GM12864 (cell line): ENCODE measurements at regions not wholly inside any gene's neighbourhood (a gene's known extent, or its start where the extent isn't known, plus 50 kb on each side); places are given as distances from the start of the nearest gene placed in this dataset.

Experiments used
- DNase-seq: peaks from one replicate; pipeline ENCODE4 v3.0.0-alpha.2; 2011; ENCODE audit warnings: low read depth
- H3K4me3 ChIP-seq: 2 replicates; pipeline ENCODE4 v1.5.1; 2011; ENCODE audit warnings: mild to moderate bottlenecking, low read depth, low read length, control low read depth
- CTCF ChIP-seq: IDR thresholded peaks from 2 replicates; pipeline ENCODE4 v1.5.1; 2011; ENCODE audit warnings: low read depth, mild to moderate bottlenecking, moderate library complexity, low read length, control low read depth, inconsistent platforms; ENCODE audit errors: missing control alignments

- no peak for DNase-seq
- H3K4me3 ChIP-seq, result no peak overlapping the region
- TF ChIP-seq CTCF, result no peak
Measured at GRCh38 chr4:54359919-54360650, 131.0 kb downstream of the PDGFRA start.

GRCh38 chr4:54363037-54363436, 133.9 kb downstream of the PDGFRA start:
- no peak for TF ChIP-seq CTCF
- no peak overlapping the region for H3K4me3 ChIP-seq
- DNase-seq, result no peak

GRCh38 chr4:54365691-54366090, 136.6 kb downstream of the PDGFRA start:
- DNase-seq, result no peak

GRCh38 chr4:54367059-54367458, 138.0 kb downstream of the PDGFRA start:
- no peak for DNase-seq
- TF ChIP-seq CTCF, result no peak
- no peak overlapping the region for H3K4me3 ChIP-seq

More at GRCh38 chr4:54365691-54366090, 136.6 kb downstream of the PDGFRA start:
- no peak overlapping the region for H3K4me3 ChIP-seq
- TF ChIP-seq CTCF, result no peak

- TF ChIP-seq CTCF, result no peak
- H3K4me3 ChIP-seq, result no peak overlapping the region
- DNase-seq, result no peak
Measured at GRCh38 chr4:54368281-54369265, 139.5 kb downstream of the PDGFRA start.

- DNase-seq, result no peak
- TF ChIP-seq CTCF, result no peak
- no peak overlapping the region for H3K4me3 ChIP-seq
Measured at GRCh38 chr4:54371173-54371572, 142.1 kb downstream of the PDGFRA start.
